DND-41 (cell line): ENCODE measurements at regions not wholly inside any gene's neighbourhood (a gene's known extent, or its start where the extent isn't known, plus 50 kb on each side); places are given as distances from the start of the nearest gene placed in this dataset.

Experiments used
- EZH2 ChIP-seq: IDR thresholded peaks from 3 replicates; pipeline ENCODE4 v1.6.1; 2012; ENCODE audit warnings: borderline replicate concordance, low read depth, mild to moderate bottlenecking, moderate library complexity, low read length, inconsistent platforms; ENCODE audit not compliant: severe bottlenecking
- TF ChIP-seq, protein P1 (sequence below): IDR thresholded peaks from 2 replicates; pipeline ENCODE4 v1.5.1; 2012; ENCODE audit warnings: borderline replicate concordance, low read length, moderate library complexity, mild to moderate bottlenecking; ENCODE audit not compliant: poor library complexity, severe bottlenecking; ENCODE audit errors: extremely low read depth

DNA sequence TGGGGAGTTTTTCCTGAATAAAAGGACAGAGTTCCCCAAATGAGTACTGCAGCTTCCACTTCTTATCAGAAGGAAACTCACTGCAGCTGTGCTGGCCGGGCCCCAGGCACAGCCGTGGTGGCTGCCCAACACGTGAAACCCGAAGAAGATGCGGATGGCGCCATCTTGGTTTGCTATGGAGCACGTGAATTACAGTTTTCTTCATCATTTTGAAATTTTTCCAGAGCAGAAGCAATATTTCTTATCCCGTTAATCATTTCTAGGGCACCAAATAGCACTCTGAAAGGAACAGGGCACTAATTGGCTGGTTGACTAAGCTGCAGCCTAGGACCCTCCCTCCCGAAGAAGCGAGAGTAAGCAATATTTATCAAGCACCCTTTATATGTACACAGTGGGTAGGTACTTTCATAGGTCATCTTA lies 63.2 kb upstream of the EPS8L3 start:
- TF ChIP-seq, protein P1, sequence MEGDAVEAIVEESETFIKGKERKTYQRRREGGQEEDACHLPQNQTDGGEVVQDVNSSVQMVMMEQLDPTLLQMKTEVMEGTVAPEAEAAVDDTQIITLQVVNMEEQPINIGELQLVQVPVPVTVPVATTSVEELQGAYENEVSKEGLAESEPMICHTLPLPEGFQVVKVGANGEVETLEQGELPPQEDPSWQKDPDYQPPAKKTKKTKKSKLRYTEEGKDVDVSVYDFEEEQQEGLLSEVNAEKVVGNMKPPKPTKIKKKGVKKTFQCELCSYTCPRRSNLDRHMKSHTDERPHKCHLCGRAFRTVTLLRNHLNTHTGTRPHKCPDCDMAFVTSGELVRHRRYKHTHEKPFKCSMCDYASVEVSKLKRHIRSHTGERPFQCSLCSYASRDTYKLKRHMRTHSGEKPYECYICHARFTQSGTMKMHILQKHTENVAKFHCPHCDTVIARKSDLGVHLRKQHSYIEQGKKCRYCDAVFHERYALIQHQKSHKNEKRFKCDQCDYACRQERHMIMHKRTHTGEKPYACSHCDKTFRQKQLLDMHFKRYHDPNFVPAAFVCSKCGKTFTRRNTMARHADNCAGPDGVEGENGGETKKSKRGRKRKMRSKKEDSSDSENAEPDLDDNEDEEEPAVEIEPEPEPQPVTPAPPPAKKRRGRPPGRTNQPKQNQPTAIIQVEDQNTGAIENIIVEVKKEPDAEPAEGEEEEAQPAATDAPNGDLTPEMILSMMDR, result no peak
- no peak for TF ChIP-seq EZH2
